GM12891 (cell line): ENCODE measurements at regions not wholly inside any gene's neighbourhood (a gene's known extent, or its start where the extent isn't known, plus 50 kb on each side); places are given as distances from the start of the nearest gene placed in this dataset.

Experiments
- POLR2A ChIP-seq: IDR thresholded peaks from 2 replicates; pipeline ENCODE4 v1.6.1; 2011; ENCODE audit warnings: low read depth, low read length, control low read depth
- POLR2AphosphoS5 ChIP-seq: IDR thresholded peaks from 2 replicates; pipeline ENCODE4 v1.6.1; 2011; ENCODE audit warnings: low read depth, low read length, control low read depth
- TAF1 ChIP-seq: IDR thresholded peaks from 2 replicates; pipeline ENCODE4 v1.6.1; 2011; ENCODE audit warnings: low read depth, low read length, control low read depth

- TF ChIP-seq TAF1 (no peak), POLR2A (no peak), POLR2AphosphoS5 (no peak)
Measured at GRCh38 chr18:51637881-51638280, 440.4 kb upstream of the MEX3C start.
